Tibial nerve (tissue), 4 donors: ENCODE measurements at regions not wholly inside any gene's neighbourhood (a gene's known extent, or its start where the extent isn't known, plus 50 kb on each side); places are given as distances from the start of the nearest gene placed in this dataset.

Source experiments
- DNase-seq, 2 donors: peaks; one replicate each; pipeline ENCODE4 v3.0.0-alpha.2; 2019; ENCODE audit warnings: low spot score in 2 of 2
- H3K27ac ChIP-seq, 4 donors: fragments of 200-600 bp; sonication (generic) in 3 of 4; one replicate each; pipeline ENCODE4 v1.5.1; 2017 to 2019; ENCODE audit warnings: mild to moderate bottlenecking in 1 of 4
- H3K27me3 ChIP-seq, 2 donors: fragments of 200-600 bp; sonication (generic) in 1 of 2; one replicate each; pipeline versions ENCODE4 v1.5.1 to v1.6.0; 2017 to 2019
- H3K36me3 ChIP-seq, 3 donors: fragments of 200-600 bp; sonication (generic); one replicate each; pipeline ENCODE4 v1.5.1; 2018 to 2019
- H3K4me1 ChIP-seq, 4 donors: fragments of 200-600 bp; sonication (generic) in 3 of 4; one replicate each; pipeline ENCODE4 v1.5.1; 2017 to 2019
- H3K4me3 ChIP-seq, 4 donors: fragments of 200-600 bp; sonication (generic) in 3 of 4; one replicate each; pipeline ENCODE4 v1.5.1; 2017 to 2019; ENCODE audit warnings: mild to moderate bottlenecking in 1 of 4, moderate library complexity in 1 of 4
- H3K9me3 ChIP-seq, 4 donors: fragments of 200-600 bp; sonication (generic) in 3 of 4; one replicate each; pipeline ENCODE4 v1.5.1; 2017 to 2019
- CTCF ChIP-seq, 5 experiments: fragments of 200-600 bp in 3 of 5; fragments of 450-650 bp in 2 of 5; sonication (generic) in 3 of 5; IDR thresholded peaks; one replicate each; pipeline ENCODE4 v1.5.1; 2016 to 2019; ENCODE audit warnings: antibody characterized with exemption in 5 of 5, mild to moderate bottlenecking in 3 of 5, moderate library complexity in 2 of 5
- EP300 ChIP-seq, 2 donors: sonication (generic); formaldehyde crosslinking; IDR thresholded peaks; one replicate each; pipeline ENCODE4 v1.6.1; 2017; ENCODE audit warnings: antibody characterized with exemption in 2 of 2, mild to moderate bottlenecking in 1 of 2
- POLR2A ChIP-seq, 2 donors: fragments of 450-650 bp; IDR thresholded peaks; one replicate each; pipeline ENCODE4 v1.6.1; 2017; ENCODE audit warnings: antibody characterized with exemption in 2 of 2, mild to moderate bottlenecking in 2 of 2, moderate library complexity in 2 of 2
- WGBS, 2 donors: methylation state at CpG; one replicate each; pipeline ENCODE4 v1.1.5; 2018; 5-methylcytosine and 5-hydroxymethylcytosine counted together

DNA sequence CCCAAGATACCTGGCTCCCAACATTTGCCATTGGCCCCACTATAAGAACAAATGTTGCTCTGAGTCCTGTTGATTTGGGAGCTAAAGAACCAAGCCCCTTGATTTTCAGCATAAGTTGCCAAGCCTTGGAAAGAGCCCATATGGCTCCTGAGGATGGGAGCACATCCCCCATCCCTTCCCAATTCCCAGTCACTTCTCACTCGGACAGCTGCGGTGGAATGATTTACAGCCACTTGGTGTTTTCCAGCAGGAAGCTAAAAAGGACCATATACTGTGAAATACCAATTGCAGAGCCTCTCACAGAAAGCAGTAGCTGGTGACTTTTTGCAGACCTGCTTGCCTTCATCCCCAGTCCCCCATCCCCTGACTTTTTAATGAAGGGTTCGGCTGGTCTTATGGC is 524.6 kb downstream of the GRIN2A start:
- no peaks in the 10 kb centered on the region for H3K27me3 ChIP-seq
- DNase-seq: no peak
- TF ChIP-seq POLR2A (IDR thresholded peaks at IDR 0.05): no peak
- no peak for TF ChIP-seq EP300 (IDR thresholded peaks at IDR 0.05)
- TF ChIP-seq CTCF (IDR thresholded peaks at IDR 0.05): no peak
- no peak overlapping the region for H3K27ac ChIP-seq
- no peak overlapping the region for H3K4me3 ChIP-seq
- H3K9me3 ChIP-seq: no peaks in the 10 kb centered on the region
- 19 to 29% methylated on average over 3 of the region's 3 CpGs for WGBS, 2 donors
- H3K36me3 ChIP-seq: no peaks in the 10 kb centered on the region
- H3K4me1 ChIP-seq: no peaks in the 10 kb centered on the region

- TF ChIP-seq POLR2A (IDR thresholded peaks at IDR 0.05): no peak
- no peak for TF ChIP-seq CTCF (IDR thresholded peaks at IDR 0.05)
- no peak for TF ChIP-seq EP300 (IDR thresholded peaks at IDR 0.05)
- Histone ChIP-seq H3K4me1 (no peaks in the 10 kb centered on the region), H3K9me3 (no peaks in the 10 kb centered on the region), H3K4me3 (no peak overlapping the region), H3K27me3 (no peaks in the 10 kb centered on the region), H3K27ac (no peak overlapping the region), H3K36me3 (no peaks in the 10 kb centered on the region)
- no peak for DNase-seq
- WGBS, 2 donors: 23 to 30% methylated on average over 4 of the region's 4 CpGs
These were observed 524.1 kb downstream of the GRIN2A start for GRCh38 chr16:9658164-9658563.

DNA sequence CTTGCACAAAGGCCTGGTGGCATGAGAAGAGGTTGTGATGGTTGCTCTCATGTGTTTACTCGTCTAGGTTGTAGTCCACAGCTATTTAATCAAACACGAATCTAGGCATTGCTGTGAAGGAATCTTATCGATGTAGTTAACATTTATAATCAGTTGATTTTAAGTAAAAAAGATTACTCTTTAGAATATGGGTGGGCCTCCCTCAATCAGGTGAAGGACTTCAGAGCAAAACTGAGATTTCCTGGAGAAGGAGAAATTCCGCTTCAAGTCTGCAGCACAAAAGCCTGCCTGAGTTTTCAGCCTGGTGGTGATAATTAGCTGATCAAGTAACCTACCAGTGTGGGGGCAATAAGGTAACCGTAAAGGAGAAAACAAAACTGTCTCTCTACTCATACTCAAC is 523.6 kb downstream of the GRIN2A start:
- H3K9me3 ChIP-seq: no peaks in the 10 kb centered on the region
- WGBS, 2 donors: 85 to 86% methylated on average over 5 of the region's 5 CpGs
- no peaks in the 10 kb centered on the region for H3K4me1 ChIP-seq
- DNase-seq: no peak
- H3K36me3 ChIP-seq: no peaks in the 10 kb centered on the region
- H3K27me3 ChIP-seq: no peaks in the 10 kb centered on the region
- no peak overlapping the region for H3K27ac ChIP-seq
- TF ChIP-seq EP300 (IDR thresholded peaks at IDR 0.05): no peak
- TF ChIP-seq POLR2A (IDR thresholded peaks at IDR 0.05): no peak
- TF ChIP-seq CTCF (IDR thresholded peaks at IDR 0.05): no peak
- H3K4me3 ChIP-seq: no peak overlapping the region

GRCh38 chr16:9660898-9661297 is 521.3 kb downstream of the GRIN2A start:
- Histone ChIP-seq H3K36me3 (no peaks in the 10 kb centered on the region), H3K4me3 (no peak overlapping the region), H3K27me3 (no peaks in the 10 kb centered on the region), H3K9me3 (no peaks in the 10 kb centered on the region), H3K4me1 (no peaks in the 10 kb centered on the region), H3K27ac (no peak overlapping the region)
- 72 to 75% methylated on average over 6 of the region's 6 CpGs for WGBS, 2 donors
- no peak for DNase-seq
- TF ChIP-seq POLR2A (IDR thresholded peaks at IDR 0.05): no peak

GRCh38 chr16:9661336-9662017 is 520.8 kb downstream of the GRIN2A start:
- DNase-seq: no peak
- no peak overlapping the region for H3K4me3 ChIP-seq
- TF ChIP-seq EP300 (IDR thresholded peaks at IDR 0.05): no peak
- no peak for TF ChIP-seq POLR2A (IDR thresholded peaks at IDR 0.05)
- no peak for TF ChIP-seq CTCF (IDR thresholded peaks at IDR 0.05)

DNA sequence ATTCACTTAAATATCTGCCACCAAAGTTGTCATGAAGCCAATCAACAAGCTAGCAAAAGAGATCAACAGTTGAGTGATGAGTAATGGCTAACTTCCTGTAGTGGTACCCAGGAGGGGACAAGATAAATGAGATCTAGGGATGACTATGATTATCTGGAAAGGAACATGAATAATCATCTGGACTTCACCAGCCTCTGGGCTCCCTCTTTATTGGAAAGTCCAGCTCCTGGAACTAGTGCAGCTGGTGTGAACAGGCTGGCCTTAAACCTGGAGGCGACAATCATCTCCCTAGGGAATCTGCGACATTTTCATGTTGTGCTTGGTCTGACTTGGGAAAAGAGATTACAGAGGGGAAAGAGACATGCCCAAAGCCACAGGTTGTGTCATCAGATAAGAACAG is 518.6 kb downstream of the GRIN2A start:
- DNase-seq: no peak
- Histone ChIP-seq H3K4me3 (no peak overlapping the region), H3K27me3 (no peaks in the 10 kb centered on the region), H3K36me3 (no peaks in the 10 kb centered on the region), H3K9me3 (no peaks in the 10 kb centered on the region), H3K4me1 (no peaks in the 10 kb centered on the region), H3K27ac (no peak overlapping the region)
- 89 to 96% methylated on average over 2 of the region's 2 CpGs for WGBS, 2 donors
- TF ChIP-seq POLR2A (IDR thresholded peaks at IDR 0.05): no peak
- TF ChIP-seq EP300 (IDR thresholded peaks at IDR 0.05): no peak

More at GRCh38 chr16:9661336-9662017, 520.8 kb downstream of the GRIN2A start:
- no peaks in the 10 kb centered on the region for H3K27me3 ChIP-seq
- H3K9me3 ChIP-seq: no peaks in the 10 kb centered on the region
- H3K36me3 ChIP-seq: no peaks in the 10 kb centered on the region
- 60 to 64% methylated on average over 9 to 10 of the region's 10 CpGs for WGBS, 2 donors
- no peak overlapping the region for H3K27ac ChIP-seq
- no peaks in the 10 kb centered on the region for H3K4me1 ChIP-seq
